K562 (cell line): ENCODE measurements at regions not wholly inside any gene's neighbourhood (a gene's known extent, or its start where the extent isn't known, plus 50 kb on each side); places are given as distances from the start of the nearest gene placed in this dataset.

Source experiments
- ATAC-seq: fragments of 200-7000 bp; cut with Tn5 transposase; 3 replicates; pipeline ENCODE4 v1.9.1; 2020; ENCODE audit warnings: moderate library complexity
- BruUV-seq: library from RNA; stranded (reverse); fragments of 400-500 nt; replicated peaks from 2 replicates; lab custom pipeline; 2021; lab: Mats Ljungman, UMichigan
- CTCF ChIA-PET: fragments of 300-600 bp; formaldehyde crosslinking; extraction: SDS; loops from one replicate; lab custom pipeline; 2021; ENCODE audit warnings: low intra/inter-chr PET ratio; lab: Yijun Ruan, JAX
- POLR2A ChIA-PET: fragments of 300-600, 350-650 bp; sonication (Branson Sonifier 250); formaldehyde crosslinking; extraction: SDS; loops from one replicate; lab custom pipeline; 2021; ENCODE audit warnings: antibody characterized with exemption, inconsistent platforms; lab: Yijun Ruan, JAX
- DNase-seq, 4 experiments: peaks; one replicate each; pipeline versions ENCODE4 v3.0.0 to v3.0.0-alpha.2; 2011 to 2018; ENCODE audit warnings: low spot score in 3 of 4, mixed read lengths in 3 of 4; ENCODE audit errors: extremely low read depth in 1 of 4
- FAIRE-seq: peaks from 2 replicates; lab custom pipeline; 2011; peaks lifted over from hg19 to GRCh38; lab: Jason Lieb, UNC
- H2AFZ ChIP-seq: 2 replicates; pipeline ENCODE4 v1.6.0; 2011; ENCODE audit warnings: low read depth, low read length, control low read depth, inconsistent platforms
- H3K27ac ChIP-seq: fragments of 200-600 bp; 3 replicates; pipeline ENCODE4 v1.8.0; 2011; ENCODE audit warnings: low read depth, mild to moderate bottlenecking, control low read depth, inconsistent platforms, low read length, moderate library complexity, mixed read lengths; ENCODE audit errors: extremely low read depth
- H3K27me3 ChIP-seq, 2 experiments: fragments of 300-600 bp in 1 of 2; 2 replicates in 1 of 2; 3 replicates in 1 of 2; pipeline versions ENCODE4 v1.6.0 to v1.8.0; 2011; ENCODE audit warnings: inconsistent platforms in 2 of 2, low read length in 2 of 2, mild to moderate bottlenecking in 1 of 2, mixed read lengths in 1 of 2, moderate library complexity in 1 of 2; ENCODE audit not compliant: control insufficient read depth in 2 of 2, insufficient read depth in 2 of 2
- H3K36me3 ChIP-seq: fragments of 300-600 bp; 3 replicates; pipeline ENCODE4 v1.8.0; 2011; ENCODE audit warnings: mild to moderate bottlenecking, low read length, inconsistent platforms; ENCODE audit not compliant: control insufficient read depth, insufficient read depth
- H3K4me1 ChIP-seq, 2 experiments: fragments of 200-600 bp in 1 of 2; replicated peaks in 1 of 2; 2 replicates in 1 of 2; 3 replicates in 1 of 2; pipeline versions ENCODE4 v1.5.1 to v1.8.0; 2011; ENCODE audit warnings: inconsistent platforms in 2 of 2, low read length in 2 of 2, mild to moderate bottlenecking in 1 of 2, mixed read lengths in 1 of 2, moderate library complexity in 1 of 2; ENCODE audit not compliant: control insufficient read depth in 2 of 2, insufficient read depth in 2 of 2
- H3K4me2 ChIP-seq: 2 replicates; pipeline ENCODE4 v1.6.1; 2011; ENCODE audit warnings: low read length, control low read depth, inconsistent platforms, mixed read lengths; ENCODE audit not compliant: insufficient read depth
- H3K4me3 ChIP-seq: fragments of 200-600 bp; sonication (generic), shearing (Covaris generic); 2 replicates; pipeline ENCODE4 v1.5.1; 2016; ENCODE audit warnings: control low read depth, inconsistent platforms
- H3K79me2 ChIP-seq: fragments of 200-600 bp; 3 replicates; pipeline ENCODE4 v1.8.0; 2011; ENCODE audit warnings: low read length, inconsistent platforms; ENCODE audit not compliant: control insufficient read depth, insufficient read depth
- H3K9ac ChIP-seq, 2 experiments: 2 replicates each; pipeline versions ENCODE4 v1.6.0 to v1.6.1; 2011; ENCODE audit warnings: low read depth in 2 of 2, low read length in 2 of 2, control low read depth in 1 of 2, inconsistent platforms in 1 of 2, mild to moderate bottlenecking in 1 of 2, mixed read lengths in 1 of 2; ENCODE audit not compliant: insufficient read depth in 1 of 2
- H3K9me1 ChIP-seq: one replicate; pipeline ENCODE4 v1.6.0; 2011; ENCODE audit warnings: inconsistent platforms, mild to moderate bottlenecking, low read length, moderate library complexity; ENCODE audit not compliant: control insufficient read depth, insufficient read depth
- H3K9me3 ChIP-seq: replicated peaks from 2 replicates; pipeline ENCODE4 v1.5.1; 2011; ENCODE audit warnings: low read depth, low read length, inconsistent platforms; ENCODE audit not compliant: control insufficient read depth, insufficient read depth
- H4K20me1 ChIP-seq: replicated peaks from 2 replicates; pipeline ENCODE4 v1.6.1; 2011; ENCODE audit warnings: low read length, inconsistent platforms, mixed read lengths; ENCODE audit not compliant: control insufficient read depth, insufficient read depth
- ARHGAP35 ChIP-seq: fragments of 450-650 bp; IDR thresholded peaks from 2 replicates; pipeline ENCODE4 v1.6.1; 2018; ENCODE audit not compliant: partially characterized antibody
- MCM3 ChIP-seq: fragments of 450-650 bp; IDR thresholded peaks from 2 replicates; pipeline ENCODE4 v1.6.1; 2016
- MTA2 ChIP-seq: fragments of 450-650 bp; IDR thresholded peaks from 2 replicates; pipeline ENCODE4 v1.6.1; 2016; ENCODE audit warnings: low read depth
- NFYB ChIP-seq: IDR thresholded peaks from 2 replicates; pipeline ENCODE4 v1.6.1; 2011; ENCODE audit warnings: mild to moderate bottlenecking, moderate library complexity; ENCODE audit not compliant: insufficient read length; ENCODE audit errors: extremely low read depth
- SAFB ChIP-seq: fragments of 200-400 bp; formaldehyde crosslinking; IDR thresholded peaks from 2 replicates; pipeline ENCODE4 v1.6.1; 2017; ENCODE audit warnings: low read depth, low read length, borderline replicate concordance
- TEAD4 ChIP-seq, 2 experiments: sonication (generic) in 1 of 2; formaldehyde crosslinking in 1 of 2; IDR thresholded peaks; 2 replicates each; pipeline versions ENCODE4 v1.6.1 to v1.8.0; 2012 to 2022; ENCODE audit warnings: borderline replicate concordance in 1 of 2, inconsistent platforms in 1 of 2, low read length in 1 of 2, mild to moderate bottlenecking in 1 of 2, missing genetic modification reagents in 1 of 2
- XRCC3 ChIP-seq: fragments of 450-650 bp; IDR thresholded peaks from 2 replicates; pipeline ENCODE4 v1.6.1; 2017; ENCODE audit warnings: mild to moderate bottlenecking, moderate library complexity
- ZHX1 ChIP-seq: fragments of 150-350 bp; conservative IDR thresholded peaks from 2 replicates; pipeline ENCODE4 v1.6.1; 2014; ENCODE audit warnings: low read length
- ZNF644 ChIP-seq: fragments of 200-800 bp; sonication (Bioruptor generic); IDR thresholded peaks from 2 replicates; pipeline ENCODE4 v1.6.1; 2016; ENCODE audit warnings: low read depth, missing genetic modification characterization, missing compliant biosample characterization
- ZNF79 ChIP-seq: fragments of 250-450 bp; sonication (Bioruptor Pico); IDR thresholded peaks from 2 replicates; pipeline ENCODE4 v1.4.0; 2020; ENCODE audit warnings: low read depth, mild to moderate bottlenecking, moderate library complexity
- WGBS: fragments of 100-300 bp; shearing (Covaris generic); methylation state at CpG from one replicate; pipeline ENCODE4 v1.1.6; 2016; ENCODE audit warnings: low coverage, mixed read lengths; ENCODE audit not compliant: insufficient coverage; ENCODE audit errors: missing lambda C conversion rate; 5-methylcytosine and 5-hydroxymethylcytosine counted together
- in situ Hi-C: fragments of 300-500 bp; cut with MboI; formaldehyde crosslinking; loops from 4 replicates; pipeline ENCODE4 v1.15.0; 2018; ENCODE audit warnings: inconsistent platforms, mixed read lengths
- intact Hi-C: fragments of 100-400 bp; cut with micrococcal nuclease; formaldehyde crosslinking; loops from 2 replicates; pipeline ENCODE4 v1.14.2; 2022

DNA sequence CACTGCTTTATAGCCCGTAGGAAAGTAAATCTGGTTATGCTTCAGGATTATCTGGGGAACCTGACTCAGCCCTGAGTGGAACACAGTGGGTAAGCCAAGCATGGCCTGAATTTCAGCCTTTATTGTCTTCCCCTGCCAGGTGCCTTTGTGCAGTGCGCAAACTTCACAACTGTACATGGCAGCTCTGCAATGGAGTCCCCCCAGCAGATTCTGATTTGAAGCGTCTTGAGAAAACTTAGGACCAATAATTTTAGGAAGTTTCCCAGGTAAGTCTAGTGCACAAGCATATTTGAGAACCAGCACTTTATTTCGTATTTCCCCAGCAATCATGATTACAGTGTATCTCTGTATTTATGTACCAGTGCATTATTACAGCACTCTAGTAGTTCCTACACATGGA lies 112.1 kb upstream of the ARL4C start:
- Histone ChIP-seq H3K4me2 (no peak overlapping the region), H2AFZ (no peak overlapping the region), H3K4me1 (no peaks in the 10 kb centered on the region), H3K36me3 (no peaks in the 10 kb centered on the region), H4K20me1 (no peaks in the 10 kb centered on the region), H3K4me3 (no peak overlapping the region), H3K27ac (no peak overlapping the region), H3K27me3 (peaks cover 0 to 9% of the 10 kb centered on the region in 2 experiments; a peak in 2 of 5 replicates), H3K79me2 (no peaks in the 10 kb centered on the region), H3K9me1 (no peaks in the 10 kb centered on the region), H3K9me3 (no peaks in the 10 kb centered on the region), H3K9ac (no peak overlapping the region)
- ATAC-seq, result no peak
- POLR2A ChIA-PET, result no interaction called here
- TF ChIP-seq TEAD4 (IDR thresholded peaks at IDR 0.05; ENCODE audit: low read length), result no peak
- no peak for TF ChIP-seq TEAD4 (CRISPR knock-in tag; IDR thresholded peaks at IDR 0.05; ENCODE audit: borderline replicate concordance)
- TF ChIP-seq ZNF79 (CRISPR knock-in tag), result no peak
- no peak for TF ChIP-seq SAFB
- TF ChIP-seq ZNF644 (tag), result no peak
- no peak for TF ChIP-seq ARHGAP35
- no peak for TF ChIP-seq XRCC3
- no peak for TF ChIP-seq ZHX1
- no peak for TF ChIP-seq NFYB
- no peak for TF ChIP-seq MTA2
- no peak for TF ChIP-seq MCM3
- CTCF ChIA-PET, result no interaction called here
- in situ Hi-C loops, result no loop called here
- intact Hi-C loops, result no loop called here
- 0% methylated on average over 4 of the region's 4 CpGs for WGBS
- no peak for FAIRE-seq
- no TSS peak for BruUV-seq
- no peak for DNase-seq
